IMR-90 (cell line): ENCODE measurements at regions not wholly inside any gene's neighbourhood (a gene's known extent, or its start where the extent isn't known, plus 50 kb on each side); places are given as distances from the start of the nearest gene placed in this dataset.

ENCODE experiments used
- ATAC-seq: fragments of 200-7000 bp; cut with Tn5 transposase; 2 replicates; pipeline ENCODE4 v1.9.1; 2020; ENCODE audit warnings: low read depth, mild to moderate bottlenecking, moderate library complexity
- BruUV-seq: library from RNA; stranded (reverse); fragments of 400-500 nt; replicated peaks from 2 replicates; lab custom pipeline; 2021; lab: Mats Ljungman, UMichigan
- CTCF ChIA-PET: fragments of 300-600 bp; formaldehyde crosslinking; extraction: SDS; loops from one replicate; lab custom pipeline; 2021; ENCODE audit warnings: antibody characterized with exemption; lab: Yijun Ruan, JAX
- POLR2A ChIA-PET: fragments of 300-600 bp; sonication (Branson Sonifier 250); formaldehyde crosslinking; loops from one replicate; lab custom pipeline; 2022; ENCODE audit warnings: antibody characterized with exemption; ENCODE audit not compliant: unreplicated experiment; lab: Charles Lee
- DNase-seq: peaks from one replicate; pipeline ENCODE4 v3.0.0; 2013
- H2AFZ ChIP-seq: replicated peaks from 2 replicates; pipeline ENCODE3; 2013; ENCODE audit warnings: low read length, mild to moderate bottlenecking; ENCODE audit not compliant: poor library complexity
- H2AK5ac ChIP-seq: 2 replicates; pipeline ENCODE4 v1.6.1; 2013; ENCODE audit warnings: low read depth, low read length, inconsistent platforms
- H2AK9ac ChIP-seq: replicated peaks from 2 replicates; pipeline ENCODE3; 2013; ENCODE audit warnings: mild to moderate bottlenecking, low read depth, low read length, moderate library complexity; ENCODE audit not compliant: poor library complexity
- H2BK120ac ChIP-seq: 2 replicates; pipeline ENCODE4 v1.6.1; 2013; ENCODE audit warnings: low read depth, low read length, inconsistent platforms
- H2BK15ac ChIP-seq: 3 replicates; pipeline ENCODE4 v1.6.1; 2013; ENCODE audit warnings: low read depth, low read length, inconsistent platforms
- H2BK20ac ChIP-seq: 2 replicates; pipeline ENCODE4 v1.6.1; 2013; ENCODE audit warnings: low read depth, mild to moderate bottlenecking, inconsistent platforms, low read length, moderate library complexity
- H2BK5ac ChIP-seq: 2 replicates; pipeline ENCODE4 v1.6.1; 2013; ENCODE audit warnings: mild to moderate bottlenecking, low read depth, low read length, inconsistent platforms; ENCODE audit not compliant: poor library complexity, severe bottlenecking
- H3K14ac ChIP-seq: replicated peaks from 2 replicates; pipeline ENCODE4 v1.6.1; 2013; ENCODE audit warnings: low read depth, low read length, inconsistent platforms
- H3K18ac ChIP-seq: 2 replicates; pipeline ENCODE4 v1.6.1; 2013; ENCODE audit warnings: low read depth, low read length, control low read depth
- H3K23ac ChIP-seq: 2 replicates; pipeline ENCODE4 v1.6.1; 2013; ENCODE audit warnings: low read depth, low read length, inconsistent platforms
- H3K27ac ChIP-seq: 2 replicates; pipeline ENCODE4 v1.5.1; 2013; ENCODE audit warnings: mild to moderate bottlenecking, control low read depth, low read length; ENCODE audit not compliant: insufficient read depth
- H3K27me3 ChIP-seq: 2 replicates; pipeline ENCODE4 v1.6.1; 2013; ENCODE audit warnings: low read length; ENCODE audit not compliant: control insufficient read depth, insufficient read depth
- H3K36me3 ChIP-seq: 2 replicates; pipeline ENCODE4 v1.6.1; 2013; ENCODE audit warnings: low read length, mixed read lengths; ENCODE audit not compliant: control insufficient read depth, insufficient read depth
- H3K4ac ChIP-seq: 2 replicates; pipeline ENCODE4 v1.6.1; 2013; ENCODE audit warnings: low read depth, low read length, inconsistent platforms
- H3K4me1 ChIP-seq: 2 replicates; pipeline ENCODE4 v1.6.1; 2013; ENCODE audit warnings: low read length, mixed read lengths; ENCODE audit not compliant: control insufficient read depth, insufficient read depth
- H3K4me2 ChIP-seq: 2 replicates; pipeline ENCODE4 v1.6.1; 2013; ENCODE audit warnings: low read depth, mild to moderate bottlenecking, control low read depth, low read length, moderate library complexity
- H3K4me3 ChIP-seq: 2 replicates; pipeline ENCODE4 v1.5.1; 2013; ENCODE audit warnings: low read depth, mild to moderate bottlenecking, control low read depth, low read length, moderate library complexity; ENCODE audit not compliant: insufficient read depth
- H3K56ac ChIP-seq: 2 replicates; pipeline ENCODE4 v1.6.1; 2013; ENCODE audit warnings: low read length, inconsistent platforms; ENCODE audit not compliant: insufficient read depth; ENCODE audit errors: extremely low read depth
- H3K79me1 ChIP-seq, 2 experiments: 2 replicates each; pipeline ENCODE4 v1.6.1; 2013; ENCODE audit warnings: low read length in 2 of 2, inconsistent platforms in 1 of 2, low read depth in 1 of 2
- H3K9ac ChIP-seq: 2 replicates; pipeline ENCODE4 v1.6.1; 2013; ENCODE audit warnings: low read depth, low read length, control low read depth
- H3K9me1 ChIP-seq: 2 replicates; pipeline ENCODE4 v1.6.1; 2013; ENCODE audit warnings: low read length, inconsistent platforms; ENCODE audit not compliant: insufficient read depth
- H3K9me3 ChIP-seq: 2 replicates; pipeline ENCODE4 v1.6.1; 2013; ENCODE audit warnings: low read length; ENCODE audit not compliant: control insufficient read depth, insufficient read depth
- H4K20me1 ChIP-seq: 2 replicates; pipeline ENCODE4 v1.6.1; 2013; ENCODE audit warnings: low read length, inconsistent platforms; ENCODE audit not compliant: insufficient read depth
- H4K5ac ChIP-seq: 2 replicates; pipeline ENCODE4 v1.6.1; 2013; ENCODE audit warnings: mild to moderate bottlenecking, low read depth, low read length, control low read depth
- H4K8ac ChIP-seq, 2 experiments: 2 replicates each; pipeline ENCODE4 v1.6.1; 2013; ENCODE audit warnings: low read depth in 2 of 2, low read length in 2 of 2, control low read depth in 1 of 2, inconsistent platforms in 1 of 2
- H4K91ac ChIP-seq: 2 replicates; pipeline ENCODE4 v1.6.1; 2013; ENCODE audit warnings: low read depth, low read length, inconsistent platforms; ENCODE audit not compliant: insufficient read depth
- CHD1 ChIP-seq: IDR thresholded peaks from 2 replicates; pipeline ENCODE4 v1.6.1; 2012; ENCODE audit warnings: low read depth, low read length, improper control_type of control experiment
- FOS ChIP-seq: fragments of 150-350 bp; IDR thresholded peaks from 2 replicates; pipeline ENCODE4 v1.6.1; 2016; ENCODE audit warnings: low read depth, low read length
- SMC3 ChIP-seq: fragments of 150-350 bp; IDR thresholded peaks from 2 replicates; pipeline ENCODE4 v1.6.1; 2016; ENCODE audit warnings: low read depth, mild to moderate bottlenecking, antibody characterized with exemption, low read length, moderate library complexity
- USF2 ChIP-seq: fragments of 150-350 bp; IDR thresholded peaks from 2 replicates; pipeline ENCODE4 v1.6.1; 2017; ENCODE audit warnings: mild to moderate bottlenecking, antibody characterized with exemption, low read length, low read depth
- WGBS, 2 experiments: methylation state at CpG; one replicate each; pipeline versions ENCODE4 v1.1.5 to v1.1.7; 2013; ENCODE audit warnings: missing lambda C conversion rate in 2 of 2; ENCODE audit not compliant: insufficient read length in 1 of 2; ENCODE audit errors: extremely low coverage in 2 of 2; 5-methylcytosine and 5-hydroxymethylcytosine counted together
- dilution Hi-C: fragments of 300-500 bp; cut with HindIII; formaldehyde crosslinking; loops from one replicate; pipeline ENCODE4 v1.14.3; 2018; ENCODE audit warnings: low sequenced_read_pairs; ENCODE audit not compliant: unreplicated experiment
- in situ Hi-C: fragments of 300-500 bp; cut with MboI; formaldehyde crosslinking; loops from 3 replicates; pipeline ENCODE4 v1.14.3; 2019; ENCODE audit warnings: low sequenced_read_pairs, inconsistent platforms, mixed read lengths
- intact Hi-C: fragments of 100-400 bp; cut with micrococcal nuclease; formaldehyde crosslinking; loops from 2 replicates; pipeline ENCODE4 v1.10.0; 2022

GRCh38 chr11:41660585-41660984 is 201.1 kb upstream of the LRRC4C start:
- no peak overlapping the region for H3K23ac ChIP-seq
- in situ Hi-C loops (no loop called here), dilution Hi-C loops (no loop called here), intact Hi-C loops (no loop called here)
- WGBS, 2 experiments = no CpG with 5 or more reads among the region's 8 CpGs
- H3K27me3 ChIP-seq = no peaks in the 10 kb centered on the region
- DNase-seq = no peak
- H3K56ac ChIP-seq = no peak overlapping the region
- H3K27ac ChIP-seq = no peak overlapping the region
- no peak overlapping the region for H4K8ac ChIP-seq
- no peaks in the 10 kb centered on the region for H3K4me1 ChIP-seq
- no peak overlapping the region for H2BK20ac ChIP-seq
- H3K4me3 ChIP-seq = no peak overlapping the region
- no peak overlapping the region for H3K4me2 ChIP-seq
- no peak overlapping the region for H4K91ac ChIP-seq
- H3K9me1 ChIP-seq = no peaks in the 10 kb centered on the region
- H3K79me1 ChIP-seq = no peaks in the 10 kb centered on the region
- H4K5ac ChIP-seq = no peak overlapping the region
- H4K20me1 ChIP-seq = no peaks in the 10 kb centered on the region
- no peak overlapping the region for H3K14ac ChIP-seq
- CTCF ChIA-PET = interaction anchor here (0.6 kb wide), 1 partner anchor 24 kb away, joined by 3 read pairs; no protein-coding TSS in a partner anchor
- no peak overlapping the region for H3K18ac ChIP-seq
- TF ChIP-seq USF2 (no peak), SMC3 (no peak), FOS (no peak), CHD1 (no peak)
- peaks cover 8% of the 10 kb centered on the region for H3K9me3 ChIP-seq
- POLR2A ChIA-PET = no interaction called here
- no TSS peak for BruUV-seq
- no peak overlapping the region for H3K4ac ChIP-seq
- no peak overlapping the region for H2BK15ac ChIP-seq
- no peak overlapping the region for H2AK5ac ChIP-seq
- no peak for ATAC-seq
- no peak overlapping the region for H2AK9ac ChIP-seq
- no peak overlapping the region for H3K9ac ChIP-seq
- H2BK5ac ChIP-seq = no peak overlapping the region
- H2BK120ac ChIP-seq = no peak overlapping the region
- H3K36me3 ChIP-seq = no peaks in the 10 kb centered on the region
- no peak overlapping the region for H2AFZ ChIP-seq
